Sigmoid colon (tissue), 4 donors: ENCODE measurements at regions not wholly inside any gene's neighbourhood (a gene's known extent, or its start where the extent isn't known, plus 50 kb on each side); places are given as distances from the start of the nearest gene placed in this dataset.

ENCODE experiments used
- EP300 ChIP-seq, 4 donors: sonication (generic); formaldehyde crosslinking; IDR thresholded peaks; one replicate each; pipeline ENCODE4 v1.6.1; 2017; ENCODE audit warnings: antibody characterized with exemption in 4 of 4
- POLR2A ChIP-seq, 2 donors: fragments of 450-650 bp; IDR thresholded peaks; one replicate each; pipeline ENCODE4 v1.6.1; 2016; ENCODE audit warnings: antibody characterized with exemption in 2 of 2, mild to moderate bottlenecking in 2 of 2, moderate library complexity in 2 of 2
- POLR2AphosphoS5 ChIP-seq, 4 donors: sonication (generic); formaldehyde crosslinking; IDR thresholded peaks; one replicate each; pipeline ENCODE4 v1.6.1; 2017; ENCODE audit warnings: antibody characterized with exemption in 4 of 4
- TF ChIP-seq, protein P1 (sequence below), 4 experiments: fragments of 450-650 bp in 3 of 4; fragments of 200-600 bp in 1 of 4; IDR thresholded peaks; one replicate each; pipeline ENCODE4 v1.5.1; 2016 to 2019; ENCODE audit warnings: antibody characterized with exemption in 4 of 4, mild to moderate bottlenecking in 3 of 4, moderate library complexity in 2 of 4

DNA sequence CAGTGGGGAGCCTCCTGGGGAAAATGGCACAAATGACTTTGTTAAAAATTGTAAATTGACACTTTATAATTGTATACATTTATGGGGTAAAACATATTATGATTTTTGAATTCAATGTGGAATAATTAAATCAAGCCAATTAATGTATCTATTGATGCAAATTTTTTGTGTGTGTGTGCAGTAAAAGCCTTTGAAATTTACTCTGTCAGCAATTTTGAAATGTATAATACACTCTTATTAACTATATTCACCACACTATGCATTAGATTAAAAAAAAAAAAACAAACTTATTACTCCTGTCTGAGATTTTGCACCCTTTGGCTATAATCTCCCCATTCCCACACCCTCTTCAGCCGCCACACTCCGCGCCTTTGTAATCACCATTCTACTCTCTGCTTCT is 119.2 kb downstream of the S1PR1 start:
- TF ChIP-seq POLR2AphosphoS5 (IDR thresholded peaks at IDR 0.05) (no peak), EP300 (IDR thresholded peaks at IDR 0.05) (no peak), POLR2A (IDR thresholded peaks at IDR 0.05) (no peak)
- TF ChIP-seq, protein P1, sequence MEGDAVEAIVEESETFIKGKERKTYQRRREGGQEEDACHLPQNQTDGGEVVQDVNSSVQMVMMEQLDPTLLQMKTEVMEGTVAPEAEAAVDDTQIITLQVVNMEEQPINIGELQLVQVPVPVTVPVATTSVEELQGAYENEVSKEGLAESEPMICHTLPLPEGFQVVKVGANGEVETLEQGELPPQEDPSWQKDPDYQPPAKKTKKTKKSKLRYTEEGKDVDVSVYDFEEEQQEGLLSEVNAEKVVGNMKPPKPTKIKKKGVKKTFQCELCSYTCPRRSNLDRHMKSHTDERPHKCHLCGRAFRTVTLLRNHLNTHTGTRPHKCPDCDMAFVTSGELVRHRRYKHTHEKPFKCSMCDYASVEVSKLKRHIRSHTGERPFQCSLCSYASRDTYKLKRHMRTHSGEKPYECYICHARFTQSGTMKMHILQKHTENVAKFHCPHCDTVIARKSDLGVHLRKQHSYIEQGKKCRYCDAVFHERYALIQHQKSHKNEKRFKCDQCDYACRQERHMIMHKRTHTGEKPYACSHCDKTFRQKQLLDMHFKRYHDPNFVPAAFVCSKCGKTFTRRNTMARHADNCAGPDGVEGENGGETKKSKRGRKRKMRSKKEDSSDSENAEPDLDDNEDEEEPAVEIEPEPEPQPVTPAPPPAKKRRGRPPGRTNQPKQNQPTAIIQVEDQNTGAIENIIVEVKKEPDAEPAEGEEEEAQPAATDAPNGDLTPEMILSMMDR (IDR thresholded peaks at IDR 0.05), result no peak
